K562 (cell line): ENCODE measurements at regions not wholly inside any gene's neighbourhood (a gene's known extent, or its start where the extent isn't known, plus 50 kb on each side); places are given as distances from the start of the nearest gene placed in this dataset.

Source experiments
- ADNP ChIP-seq: fragments of 200-800 bp; sonication (Bioruptor generic); IDR thresholded peaks from 2 replicates; pipeline ENCODE4 v1.6.1; 2016; ENCODE audit warnings: missing genetic modification characterization, missing compliant biosample characterization
- BRD9 ChIP-seq: fragments of 450-650 bp; IDR thresholded peaks from 2 replicates; pipeline ENCODE4 v1.6.1; 2018; ENCODE audit warnings: low read depth; ENCODE audit not compliant: partially characterized antibody
- EGR1 ChIP-seq: fragments of 450-650 bp; conservative IDR thresholded peaks from 2 replicates; pipeline ENCODE4 v1.6.1; 2017; ENCODE audit warnings: mild to moderate bottlenecking
- EP400 ChIP-seq: fragments of 450-650 bp; IDR thresholded peaks from 2 replicates; pipeline ENCODE4 v1.6.1; 2017; ENCODE audit warnings: antibody characterized with exemption, mild to moderate bottlenecking, moderate library complexity
- FOXM1 ChIP-seq, 2 experiments: fragments of 450-650 bp in 1 of 2; sonication (generic) in 1 of 2; formaldehyde crosslinking in 1 of 2; IDR thresholded peaks; 2 replicates each; pipeline versions ENCODE4 v1.6.1 to v1.9.0; 2017 to 2022; ENCODE audit warnings: low read depth in 2 of 2, mild to moderate bottlenecking in 2 of 2, missing genetic modification reagents in 1 of 2, moderate library complexity in 1 of 2
- GATA2 ChIP-seq: sonication (generic); formaldehyde crosslinking; IDR thresholded peaks from 2 replicates; pipeline ENCODE4 v1.4.0; 2020; ENCODE audit warnings: mild to moderate bottlenecking, missing genetic modification reagents
- HDAC1 ChIP-seq, 2 experiments: fragments of 450-650 bp; IDR thresholded peaks; 2 replicates each; pipeline ENCODE4 v1.6.1; 2016 to 2017; ENCODE audit warnings: inconsistent platforms in 1 of 2, mild to moderate bottlenecking in 1 of 2, moderate library complexity in 1 of 2
- ILK ChIP-seq: fragments of 450-650 bp; IDR thresholded peaks from 2 replicates; pipeline ENCODE4 v1.6.1; 2016; ENCODE audit warnings: missing genetic modification characterization, low read depth, mild to moderate bottlenecking, missing compliant biosample characterization, moderate library complexity, borderline replicate concordance
- KDM1A ChIP-seq, 2 experiments: fragments of 450-650 bp; IDR thresholded peaks; 2 replicates each; pipeline ENCODE4 v1.6.1; 2016; ENCODE audit warnings: mild to moderate bottlenecking in 2 of 2
- KDM2B ChIP-seq: fragments of 250-450 bp; sonication (Bioruptor Pico); IDR thresholded peaks from 2 replicates; pipeline ENCODE4 v1.8.0; 2021; ENCODE audit warnings: mild to moderate bottlenecking, moderate library complexity
- MAFF ChIP-seq: IDR thresholded peaks from 2 replicates; pipeline ENCODE4 v1.6.1; 2012; ENCODE audit warnings: low read length, improper control_type of control experiment
- NCOA1 ChIP-seq: fragments of 450-650 bp; IDR thresholded peaks from 2 replicates; pipeline ENCODE4 v1.6.1; 2016; ENCODE audit warnings: low read depth
- NFATC3 ChIP-seq: fragments of 450-650 bp; IDR thresholded peaks from 2 replicates; pipeline ENCODE4 v1.6.1; 2017; ENCODE audit warnings: mild to moderate bottlenecking
- PKNOX1 ChIP-seq: fragments of 450-650 bp; IDR thresholded peaks from 2 replicates; pipeline ENCODE4 v1.6.1; 2016
- POLR2H ChIP-seq: IDR thresholded peaks from 2 replicates; pipeline ENCODE4 v1.6.1; 2016; ENCODE audit warnings: missing genetic modification characterization, low read depth, mild to moderate bottlenecking, control low read depth, missing compliant biosample characterization, moderate library complexity
- PRDM10 ChIP-seq: fragments of 450-650 bp; IDR thresholded peaks from 2 replicates; pipeline ENCODE4 v1.6.1; 2018; ENCODE audit not compliant: partially characterized antibody
- PURB ChIP-seq: sonication (generic); formaldehyde crosslinking; IDR thresholded peaks from 2 replicates; pipeline ENCODE4 v1.9.0; 2021; ENCODE audit warnings: low read depth, mild to moderate bottlenecking, missing genetic modification reagents
- RCOR1 ChIP-seq, 2 experiments: IDR thresholded peaks; 2 replicates each; pipeline ENCODE4 v1.6.1; 2012; ENCODE audit warnings: low read depth in 2 of 2, low read length in 2 of 2, borderline replicate concordance in 1 of 2, improper control_type of control experiment in 1 of 2
- SMARCE1 ChIP-seq: fragments of 450-650 bp; IDR thresholded peaks from 2 replicates; pipeline ENCODE4 v1.7.1; 2016; ENCODE audit warnings: mild to moderate bottlenecking
- SP1 ChIP-seq: sonication (generic); formaldehyde crosslinking; IDR thresholded peaks from 2 replicates; pipeline ENCODE4 v1.8.1; 2022; ENCODE audit warnings: mild to moderate bottlenecking, missing genetic modification reagents
- TAF15 ChIP-seq: fragments of 200-400 bp; formaldehyde crosslinking; IDR thresholded peaks from 2 replicates; pipeline ENCODE4 v1.6.1; 2017; ENCODE audit warnings: mild to moderate bottlenecking, low read depth, low read length, moderate library complexity
- TRIM24 ChIP-seq, 2 experiments: fragments of 450-650 bp; IDR thresholded peaks; 2 replicates each; pipeline ENCODE4 v1.6.1; 2016
- TSC22D4 ChIP-seq: fragments of 450-650 bp; IDR thresholded peaks from 2 replicates; pipeline ENCODE4 v1.6.1; 2016; ENCODE audit warnings: missing genetic modification characterization, missing biosample characterization, control low read depth
- ZFPM2 ChIP-seq: fragments of 250-450 bp; sonication (Bioruptor Pico); IDR thresholded peaks from 2 replicates; pipeline ENCODE4 v1.5.1; 2022; ENCODE audit warnings: mild to moderate bottlenecking
- ZNF644 ChIP-seq: fragments of 200-800 bp; sonication (Bioruptor generic); IDR thresholded peaks from 2 replicates; pipeline ENCODE4 v1.6.1; 2016; ENCODE audit warnings: low read depth, missing genetic modification characterization, missing compliant biosample characterization
- ZNF79 ChIP-seq: fragments of 250-450 bp; sonication (Bioruptor Pico); IDR thresholded peaks from 2 replicates; pipeline ENCODE4 v1.4.0; 2020; ENCODE audit warnings: low read depth, mild to moderate bottlenecking, moderate library complexity

GRCh38 chr1:220966881-220967611 is 87.8 kb downstream of the HLX start (continued):
- no peak for TF ChIP-seq ZFPM2 (CRISPR knock-in tag)
- TF ChIP-seq PRDM10 = no peak
- no peak for TF ChIP-seq TAF15
- peak in 1 of 2 experiments; percentile 80; a peak in 2 of 4 replicates for TF ChIP-seq RCOR1 (IDR thresholded peaks at IDR 0.05; ENCODE audit: borderline replicate concordance in 1 of 2, low read depth in 2 of 2, low read length in 2 of 2)
- TF ChIP-seq PURB = no peak
- TF ChIP-seq TSC22D4 (tag) = no peak
- peak; percentile 50 for TF ChIP-seq PKNOX1
- no peak for TF ChIP-seq POLR2H (tag)
- TF ChIP-seq ZNF644 (tag) = peak; percentile 84
- no peak for TF ChIP-seq NFATC3
- TF ChIP-seq HDAC1 (IDR thresholded peaks at IDR 0.05) = peak in 1 of 2 experiments; percentile 46; a peak in 1 of 4 replicates
- peak; percentile 82 to 88 for TF ChIP-seq TRIM24 (IDR thresholded peaks at IDR 0.05)
- no peak for TF ChIP-seq KDM2B (CRISPR knock-in tag)
- TF ChIP-seq ZNF79 = no peak
- TF ChIP-seq KDM1A (IDR thresholded peaks at IDR 0.05) = peak; percentile 68 to 75; a peak in 3 of 4 replicates
- TF ChIP-seq FOXM1 (IDR thresholded peaks at IDR 0.05; ENCODE audit: low read depth) = peak; percentile 86
- no peak for TF ChIP-seq FOXM1 (CRISPR knock-in tag; IDR thresholded peaks at IDR 0.05; ENCODE audit: low read depth)
- no peak for TF ChIP-seq BRD9
- peak; percentile 48; the same call in 1 of the 2 replicates for TF ChIP-seq NCOA1
- no peak for TF ChIP-seq GATA2
- peak; percentile 86 for TF ChIP-seq SMARCE1
- TF ChIP-seq ADNP (tag) = peak; percentile 59; the same call in 1 of the 2 replicates
- no peak for TF ChIP-seq SP1 (CRISPR knock-in tag)
- no peak for TF ChIP-seq ILK (tag)
- no peak for TF ChIP-seq EP400
- TF ChIP-seq EGR1 = 0 out of 2 replicates have a peak, but pooled peaks have one; percentile 11
- TF ChIP-seq MAFF = no peak
